HepG2 (cell line): ENCODE measurements at regions not wholly inside any gene's neighbourhood (a gene's known extent, or its start where the extent isn't known, plus 50 kb on each side); places are given as distances from the start of the nearest gene placed in this dataset.

Experiments used
- CTCF ChIP-seq: sonication (generic); formaldehyde crosslinking; IDR thresholded peaks from 2 replicates; pipeline ENCODE4 v1.5.0; 2020; ENCODE audit warnings: mild to moderate bottlenecking, missing genetic modification reagents, moderate library complexity
- FIP1L1 ChIP-seq: fragments of 200-400 bp; formaldehyde crosslinking; IDR thresholded peaks from 2 replicates; pipeline ENCODE4 v1.6.1; 2018; ENCODE audit warnings: low read depth, mild to moderate bottlenecking, low read length, moderate library complexity, borderline replicate concordance; ENCODE audit not compliant: insufficient read depth
- MAFG ChIP-seq: sonication (generic); formaldehyde crosslinking; IDR thresholded peaks from 2 replicates; pipeline ENCODE4 v1.5.1; 2020; ENCODE audit warnings: mild to moderate bottlenecking, missing genetic modification reagents
- MAX ChIP-seq: IDR thresholded peaks from 2 replicates; pipeline ENCODE4 v1.6.1; 2012; ENCODE audit warnings: inconsistent platforms
- MYPOP ChIP-seq: sonication (generic); formaldehyde crosslinking; IDR thresholded peaks from 2 replicates; pipeline ENCODE4 v1.8.1; 2023; ENCODE audit warnings: mild to moderate bottlenecking, moderate library complexity, missing genetic modification reagents
- ZFYVE20 ChIP-seq: sonication (generic); formaldehyde crosslinking; IDR thresholded peaks from 2 replicates; pipeline ENCODE4 v1.8.0; 2023; ENCODE audit warnings: low read depth, mild to moderate bottlenecking, moderate library complexity, missing genetic modification reagents, borderline replicate concordance
- ZHX1 ChIP-seq: sonication (generic); formaldehyde crosslinking; IDR thresholded peaks from 2 replicates; pipeline ENCODE4 v1.8.1; 2022; ENCODE audit warnings: low read depth, mild to moderate bottlenecking, missing genetic modification reagents
- ZNF138 ChIP-seq: sonication (generic); formaldehyde crosslinking; IDR thresholded peaks from 2 replicates; pipeline ENCODE4 v1.5.0; 2020; ENCODE audit warnings: mild to moderate bottlenecking, low read depth, missing genetic modification reagents
- ZXDC ChIP-seq: sonication (generic); formaldehyde crosslinking; IDR thresholded peaks from 2 replicates; pipeline ENCODE4 v1.5.0; 2020; ENCODE audit warnings: mild to moderate bottlenecking, missing genetic modification reagents

GRCh38 chr9:1458503-1458902 lies 408.3 kb downstream of the DMRT2 start:
- TF ChIP-seq ZHX1 (CRISPR knock-in tag), result no peak
- no peak for TF ChIP-seq FIP1L1
- TF ChIP-seq ZNF138 (CRISPR knock-in tag), result no peak
- TF ChIP-seq MAFG (CRISPR knock-in tag), result no peak
- no peak for TF ChIP-seq ZXDC (CRISPR knock-in tag)
- TF ChIP-seq ZFYVE20, result no peak
- TF ChIP-seq CTCF, result no peak
- no peak for TF ChIP-seq MAX
- TF ChIP-seq MYPOP (CRISPR knock-in tag), result no peak
